ENCODE measurements at regions not wholly inside any gene's neighbourhood (a gene's known extent, or its start where the extent isn't known, plus 50 kb on each side); places are given as distances from the start of the nearest gene placed in this dataset.

GRCh38 chr20:60581606-60582115, 623.4 kb downstream of the CDH26 start:
- no peak for DNase-seq (ENCODE audit: low read depth)

- no peak for DNase-seq (ENCODE audit: low read depth)
Measured at GRCh38 chr20:60583741-60584140, 625.5 kb downstream of the CDH26 start.

GRCh38 chr20:60584221-60584620, 626.0 kb downstream of the CDH26 start:
- no peak for DNase-seq (ENCODE audit: low read depth)

GRCh38 chr20:60585651-60586050, 627.4 kb downstream of the CDH26 start:
- DNase-seq (ENCODE audit: low read depth): no peak

GRCh38 chr20:60586269-60587050, 628.2 kb downstream of the CDH26 start:
- no peak for DNase-seq (ENCODE audit: low read depth)

- DNase-seq (ENCODE audit: low read depth): no peak
Measured at GRCh38 chr20:60587986-60588385, 629.8 kb downstream of the CDH26 start.

- no peak for DNase-seq (ENCODE audit: low read depth)
Measured at GRCh38 chr20:60589623-60590022, 631.4 kb downstream of the CDH26 start.

GRCh38 chr20:60591172-60591799, 633.1 kb downstream of the CDH26 start:
- no peak for DNase-seq (ENCODE audit: low read depth)

GRCh38 chr20:60598528-60598927, 640.3 kb downstream of the CDH26 start:
- no peak for DNase-seq (ENCODE audit: low read depth)

GRCh38 chr20:60599381-60599780, 641.2 kb downstream of the CDH26 start:
- no peak for DNase-seq (ENCODE audit: low read depth)

GRCh38 chr20:60600036-60600435, 641.8 kb downstream of the CDH26 start:
- no peak for DNase-seq (ENCODE audit: low read depth)

- no peak for DNase-seq (ENCODE audit: low read depth)
Measured at GRCh38 chr20:60624066-60624465, 628.0 kb upstream of the CDH4 start.

- no peak for DNase-seq (ENCODE audit: low read depth)
Measured at GRCh38 chr20:60627751-60628565, 624.1 kb upstream of the CDH4 start.

- DNase-seq (ENCODE audit: low read depth): no peak
Measured at GRCh38 chr20:60628749-60629148, 623.3 kb upstream of the CDH4 start.

- DNase-seq (ENCODE audit: low read depth): no peak
Measured at GRCh38 chr20:60629206-60629605, 622.9 kb upstream of the CDH4 start.

GRCh38 chr20:60630609-60631008, 621.5 kb upstream of the CDH4 start:
- no peak for DNase-seq (ENCODE audit: low read depth)

- no peak for DNase-seq (ENCODE audit: low read depth)
Measured at GRCh38 chr20:60631585-60632287, 620.3 kb upstream of the CDH4 start.

GRCh38 chr20:60632391-60633262, 619.4 kb upstream of the CDH4 start:
- DNase-seq (ENCODE audit: low read depth): no peak

GRCh38 chr20:60634491-60635172, 617.4 kb upstream of the CDH4 start:
- no peak for DNase-seq (ENCODE audit: low read depth)

- DNase-seq (ENCODE audit: low read depth): no peak
Measured at GRCh38 chr20:60636417-60636816, 615.6 kb upstream of the CDH4 start.

All from stimulated activated CD8-positive, alpha-beta memory T cell treated with anti-CD3 and anti-CD28 coated beads, Interleukin-12 subunit alpha, Interleukin-12 subunit beta, amount 100 ng/mL, for 1 hour (primary cell).